PC-9 (cell line): ENCODE measurements at regions not wholly inside any gene's neighbourhood (a gene's known extent, or its start where the extent isn't known, plus 50 kb on each side); places are given as distances from the start of the nearest gene placed in this dataset.

Experiments used
- BruUV-seq: library from RNA; stranded (reverse); fragments of 400-500 nt; replicated peaks from 2 replicates; lab custom pipeline; 2021; lab: Mats Ljungman, UMichigan
- CTCF ChIA-PET: fragments of 300-600 bp; sonication (Branson Sonifier 250); formaldehyde crosslinking; loops from one replicate; lab custom pipeline; 2022; ENCODE audit warnings: antibody characterized with exemption; lab: Charles Lee
- POLR2A ChIA-PET: fragments of 300-600 bp; sonication (Branson Sonifier 250); formaldehyde crosslinking; loops from one replicate; lab custom pipeline; 2022; ENCODE audit warnings: antibody characterized with exemption; ENCODE audit not compliant: unreplicated experiment; lab: Charles Lee
- DNase-seq, 2 experiments: peaks; one replicate each; pipeline versions ENCODE4 v3.0.0 to v3.0.0-alpha.2; 2015 to 2022; ENCODE audit warnings: mixed read lengths in 1 of 2
- H2AFZ ChIP-seq: fragments of 200-600 bp; sonication (generic); 2 replicates; pipeline ENCODE4 v1.8.1; 2017; ENCODE audit warnings: antibody characterized with exemption
- H3F3A ChIP-seq: fragments of 200-600 bp; sonication (generic); 2 replicates; pipeline ENCODE4 v1.8.1; 2017; ENCODE audit warnings: antibody characterized with exemption, mild to moderate bottlenecking, low read depth; ENCODE audit not compliant: insufficient read depth
- H3K27ac ChIP-seq: fragments of 200-600 bp; sonication (generic); 2 replicates; pipeline ENCODE4 v1.6.1; 2016; ENCODE audit warnings: mixed run types
- H3K27me3 ChIP-seq: fragments of 200-600 bp; sonication (generic); 2 replicates; pipeline ENCODE4 v1.6.1; 2016; ENCODE audit warnings: low read depth, mixed run types; ENCODE audit not compliant: insufficient read depth
- H3K36me3 ChIP-seq: fragments of 200-600 bp; sonication (generic); 2 replicates; pipeline ENCODE4 v1.6.1; 2016; ENCODE audit warnings: low read depth, mixed run types
- H3K4me1 ChIP-seq: fragments of 200-600 bp; sonication (generic); replicated peaks from 2 replicates; pipeline ENCODE4 v1.6.1; 2016; ENCODE audit warnings: mixed run types; ENCODE audit not compliant: insufficient read depth
- H3K4me2 ChIP-seq: fragments of 200-600 bp; sonication (generic); 2 replicates; pipeline ENCODE4 v1.6.1; 2017; ENCODE audit warnings: mixed run types
- H3K4me3 ChIP-seq: fragments of 200-600 bp; sonication (generic); 2 replicates; pipeline ENCODE4 v1.6.1; 2016; ENCODE audit warnings: mixed run types
- H3K79me2 ChIP-seq: fragments of 200-600 bp; sonication (generic); 2 replicates; pipeline ENCODE4 v1.6.1; 2017; ENCODE audit warnings: low read depth, mixed run types
- H3K9me2 ChIP-seq: fragments of 200-600 bp; sonication (generic); 2 replicates; pipeline ENCODE4 v1.8.1; 2017; ENCODE audit warnings: mild to moderate bottlenecking; ENCODE audit not compliant: insufficient read depth
- H3K9me3 ChIP-seq: fragments of 200-600 bp; sonication (generic); 2 replicates; pipeline ENCODE4 v1.8.1; 2016; ENCODE audit warnings: low read depth; ENCODE audit not compliant: insufficient read depth
- H4K20me1 ChIP-seq: fragments of 200-600 bp; sonication (generic); 2 replicates; pipeline ENCODE4 v1.8.1; 2017; ENCODE audit not compliant: insufficient read depth
- CTCF ChIP-seq: fragments of 200-600 bp; sonication (generic); conservative IDR thresholded peaks from 2 replicates; pipeline ENCODE4 v1.6.1; 2017; ENCODE audit warnings: mixed run types, antibody characterized with exemption, mild to moderate bottlenecking, moderate library complexity
- EZH2 ChIP-seq: fragments of 200-600 bp; sonication (generic); IDR thresholded peaks from 2 replicates; pipeline ENCODE4 v1.8.0; 2017; ENCODE audit warnings: antibody characterized with exemption, low read depth
- intact Hi-C: fragments of 100-400 bp; cut with micrococcal nuclease; formaldehyde crosslinking; loops from one replicate; pipeline ENCODE4 v1.10.0; 2022; ENCODE audit not compliant: unreplicated experiment

GRCh38 chr5:97842687-97843086 lies 659.6 kb upstream of the RIOK2 start:
- H3K36me3 ChIP-seq, result no peaks in the 10 kb centered on the region
- TF ChIP-seq CTCF, result no peak
- TF ChIP-seq EZH2, result no peak
- intact Hi-C loops, result no loop called here
- ChIA-PET CTCF (no interaction called here), POLR2A (no interaction called here)
- H3K27me3 ChIP-seq, result no peaks in the 10 kb centered on the region
- H3K27ac ChIP-seq, result no peak overlapping the region
- no peak overlapping the region for H3K4me2 ChIP-seq
- H4K20me1 ChIP-seq, result no peaks in the 10 kb centered on the region
- no peaks in the 10 kb centered on the region for H3K9me3 ChIP-seq
- peaks cover 3% of the 10 kb centered on the region; the same call in 1 of the 2 replicates for H3F3A ChIP-seq
- BruUV-seq, result no TSS peak
- H3K9me2 ChIP-seq, result no peaks in the 10 kb centered on the region
- peaks cover 10% of the 10 kb centered on the region; the same call in 1 of the 2 replicates for H3K4me1 ChIP-seq
- no peak for DNase-seq
- H3K79me2 ChIP-seq, result no peaks in the 10 kb centered on the region
- no peak overlapping the region for H3K4me3 ChIP-seq
- H2AFZ ChIP-seq, result no peak overlapping the region

DNA sequence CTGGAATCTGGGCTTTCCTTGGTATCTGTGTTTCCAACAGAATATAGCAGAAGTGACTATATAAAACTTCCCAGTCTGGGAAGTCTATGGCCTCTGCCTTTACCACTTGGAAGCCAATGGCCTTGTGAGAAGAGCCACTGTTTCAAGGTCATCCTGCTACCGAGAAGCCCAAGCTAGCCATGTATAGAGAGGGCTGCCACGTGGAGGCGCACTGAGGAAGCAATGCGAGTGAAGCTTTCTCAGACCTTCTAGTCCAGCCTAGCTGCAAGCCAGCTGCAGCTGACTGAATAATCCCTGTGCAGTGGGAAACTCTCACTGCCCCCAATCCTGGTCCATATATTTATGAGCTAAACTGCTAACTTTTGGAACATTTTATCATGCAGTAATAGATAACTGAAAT lies 661.8 kb upstream of the RIOK2 start:
- intact Hi-C loops, result no loop called here
- Histone ChIP-seq H3K4me3 (no peak overlapping the region), H3K36me3 (no peaks in the 10 kb centered on the region), H2AFZ (no peak overlapping the region), H3K79me2 (no peaks in the 10 kb centered on the region), H3K4me2 (no peak overlapping the region), H3K9me2 (no peaks in the 10 kb centered on the region), H3K9me3 (no peaks in the 10 kb centered on the region), H4K20me1 (no peaks in the 10 kb centered on the region), H3F3A (no peaks in the 10 kb centered on the region), H3K27me3 (no peaks in the 10 kb centered on the region), H3K27ac (no peak overlapping the region), H3K4me1 (no peaks in the 10 kb centered on the region)
- TF ChIP-seq CTCF, result no peak
- TF ChIP-seq EZH2, result no peak
- ChIA-PET CTCF (no interaction called here), POLR2A (no interaction called here)
- BruUV-seq, result no TSS peak
- DNase-seq, result no peak

- Histone ChIP-seq H3K36me3 (no peaks in the 10 kb centered on the region), H3K27me3 (no peaks in the 10 kb centered on the region), H3K9me3 (no peaks in the 10 kb centered on the region), H4K20me1 (no peaks in the 10 kb centered on the region), H3K9me2 (no peaks in the 10 kb centered on the region), H3K4me3 (no peak overlapping the region), H3K4me1 (no peaks in the 10 kb centered on the region), H3K4me2 (no peak overlapping the region), H3K79me2 (no peaks in the 10 kb centered on the region), H2AFZ (no peak overlapping the region), H3F3A (no peaks in the 10 kb centered on the region), H3K27ac (no peak overlapping the region)
- POLR2A ChIA-PET, result interaction anchor here (0.5 to 0.7 kb wide), 2 partner anchors 9 to 1047 kb away, joined by 3 read pairs; no protein-coding TSS in a partner anchor
- no TSS peak for BruUV-seq
- DNase-seq, result no peak
- TF ChIP-seq CTCF (no peak), EZH2 (no peak)
- intact Hi-C loops, result no loop called here
- CTCF ChIA-PET, result no interaction called here
Observed at GRCh38 chr5:97846643-97847042, 663.6 kb upstream of the RIOK2 start.
